ENCODE measurements at regions not wholly inside any gene's neighbourhood (a gene's known extent, or its start where the extent isn't known, plus 50 kb on each side); places are given as distances from the start of the nearest gene placed in this dataset.

GRCh38 chr22:26892166-26893041 is 235.0 kb downstream of the MIAT start:
- Histone ChIP-seq H2AK5ac (ENCODE audit: low read depth, low read length) (peak overlapping the region; percentile 24; the same call in 1 of the 2 replicates), H2BK120ac (replicated peaks; ENCODE audit: low read depth, low read length) (no peak overlapping the region), H4K20me1 (replicated peaks in 1 of 2; ENCODE audit: control insufficient read depth in 1 of 2, insufficient read depth in 2 of 2, low read length in 2 of 2) (no peaks in the 10 kb centered on the region), H3K18ac (ENCODE audit: extremely low read depth, low read length) (no peak overlapping the region), H2AFZ (ENCODE audit: low read length) (no peak overlapping the region), H2BK12ac (ENCODE audit: low read depth, low read length) (0 out of 2 replicates have a peak overlapping the region, but pooled peaks have one; percentile 14), H3K14ac (ENCODE audit: insufficient read length) (no peak overlapping the region), H3K4me1 (replicated peaks in 1 of 4; ENCODE audit: control insufficient read depth in 3 of 4, insufficient read depth in 4 of 4, low read length in 3 of 4) (peaks cover 1 to 13% (median 6%) of the 10 kb centered on the region in 4 experiments; a peak in 4 of 7 replicates), H3K4ac (replicated peaks; ENCODE audit: insufficient read length, low read depth, low read length) (no peak overlapping the region), H3K79me1 (ENCODE audit: low read depth, low read length) (no peaks in the 10 kb centered on the region), H3K27me3 (replicated peaks in 1 of 4; ENCODE audit: control insufficient read depth in 3 of 4, extremely low read depth in 1 of 4, insufficient read depth in 3 of 4, low read length in 3 of 4) (peaks cover 0 to 2% (median 0%) of the 10 kb centered on the region in 4 experiments; a peak in 1 of 7 replicates), H3K56ac (replicated peaks; ENCODE audit: insufficient read length, low read depth, low read length) (no peak overlapping the region), H3K4me2 (ENCODE audit: insufficient read depth in 1 of 2, low read depth in 2 of 2, low read length in 2 of 2) (no peak overlapping the region), H4K5ac (ENCODE audit: insufficient read length, low read depth, low read length) (no peak overlapping the region), H4K8ac (ENCODE audit: extremely low read depth, insufficient read depth, low read length) (no peak overlapping the region), H3K9ac (replicated peaks in 1 of 4; ENCODE audit: extremely low read depth in 1 of 4, low read depth in 3 of 4, low read length in 3 of 4) (no peak overlapping the region), H3K4me3 (ENCODE audit: extremely low read depth in 1 of 4, insufficient read depth in 2 of 4, low read depth in 3 of 4, low read length in 4 of 4) (no peak overlapping the region), H2BK5ac (ENCODE audit: low read depth, low read length) (no peak overlapping the region; the same call in 1 of the 2 replicates), H2BK15ac (ENCODE audit: low read length) (peak overlapping the region; percentile 46; the same call in 1 of the 2 replicates), H3K9me3 (ENCODE audit: insufficient read depth in 2 of 2, low read depth in 1 of 2, low read length in 1 of 2) (no peaks in the 10 kb centered on the region), H3K36me3 (ENCODE audit: control insufficient read depth in 2 of 4, insufficient read depth in 4 of 4, low read length in 3 of 4) (no peaks in the 10 kb centered on the region), H2BK20ac (ENCODE audit: low read length) (0 out of 2 replicates have a peak overlapping the region, but pooled peaks have one; percentile 21), H4K91ac (replicated peaks; ENCODE audit: insufficient read length, low read length) (no peak overlapping the region), H3K27ac (ENCODE audit: low read depth, low read length) (no peak overlapping the region), H3K79me2 (ENCODE audit: control insufficient read depth in 1 of 2, insufficient read depth in 2 of 2, low read length in 2 of 2) (no peaks in the 10 kb centered on the region), H3K23me2 (ENCODE audit: low read depth, low read length) (no peaks in the 10 kb centered on the region; the same call in 1 of the 2 replicates), H3K23ac (ENCODE audit: insufficient read length) (no peak overlapping the region)
- ChIA-PET POLR2A (ENCODE audit: partially characterized antibody) (interaction anchor here (1.9 kb wide), 1 partner anchor 12 kb away, joined by 8 read pairs; no protein-coding TSS in a partner anchor), CTCF (ENCODE audit: partially characterized antibody) (interaction anchor here (0.6 to 1.5 kb wide), 5 partner anchors 9 to 819 kb away, joined by 3 to 4 read pairs (median 3); no protein-coding TSS in a partner anchor)
- 89% methylated on average over 20 of the region's 20 CpGs; no CpG with 5 or more reads in 1 of the 2 experiments for WGBS, 2 experiments (ENCODE audit: extremely low coverage in 1 of 2, insufficient coverage in 1 of 2, insufficient read length in 1 of 2, insufficient replicate concordance in 2 of 2, low coverage in 1 of 2, low lambda C conversion rate in 2 of 2, missing lambda C conversion rate in 1 of 2)
- FAIRE-seq (no peak), DNase-seq (ENCODE audit: low read depth in 1 of 2, low spot score in 2 of 2) (peak in 1 of 2 experiments; percentile 42)
- no peak for TF ChIP-seq CHD2 (IDR thresholded peaks at IDR 0.05; ENCODE audit: low read length)
- TF ChIP-seq CBX5 (IDR thresholded peaks at IDR 0.05; ENCODE audit: low read depth, low read length), result no peak
- no peak for TF ChIP-seq TCF12 (IDR thresholded peaks at IDR 0.05; ENCODE audit: low read depth, low read length)
- no peak for TF ChIP-seq FOSL1 (IDR thresholded peaks at IDR 0.05; ENCODE audit: insufficient read depth, low read depth, low read length)
- no peak for TF ChIP-seq BRCA1 (IDR thresholded peaks at IDR 0.05; ENCODE audit: low read depth, low read length)
- TF ChIP-seq RFX5 (IDR thresholded peaks at IDR 0.05; ENCODE audit: borderline replicate concordance, low read depth, low read length), result no peak
- no peak for TF ChIP-seq PHF8 (conservative IDR thresholded peaks at IDR 0.05; ENCODE audit: low read depth, low read length)
- TF ChIP-seq SIN3A (conservative IDR thresholded peaks at IDR 0.05 in 1 of 2, IDR thresholded peaks at IDR 0.05 in 1 of 2; ENCODE audit: low read depth in 1 of 2, low read length in 2 of 2), result no peak
- TF ChIP-seq HDAC2 (IDR thresholded peaks at IDR 0.05; ENCODE audit: borderline replicate concordance in 1 of 2, low read depth in 2 of 2, low read length in 2 of 2), result no peak
- TF ChIP-seq KDM4A (IDR thresholded peaks at IDR 0.05; ENCODE audit: low read depth, low read length, severe bottlenecking), result no peak
- no peak for TF ChIP-seq GTF2F1 (IDR thresholded peaks at IDR 0.05; ENCODE audit: borderline replicate concordance, low read depth, low read length)

All from H1 (cell line).